GM21381 (cell line): ENCODE measurements at regions not wholly inside any gene's neighbourhood (a gene's known extent, or its start where the extent isn't known, plus 50 kb on each side); places are given as distances from the start of the nearest gene placed in this dataset.

ENCODE experiments used
- ATAC-seq: cut with Tn5 transposase; IDR thresholded peaks from one replicate; pipeline ENCODE4 v1.9.1; 2021; ENCODE audit warnings: mild to moderate bottlenecking, moderate library complexity; ENCODE audit not compliant: unreplicated experiment

DNA sequence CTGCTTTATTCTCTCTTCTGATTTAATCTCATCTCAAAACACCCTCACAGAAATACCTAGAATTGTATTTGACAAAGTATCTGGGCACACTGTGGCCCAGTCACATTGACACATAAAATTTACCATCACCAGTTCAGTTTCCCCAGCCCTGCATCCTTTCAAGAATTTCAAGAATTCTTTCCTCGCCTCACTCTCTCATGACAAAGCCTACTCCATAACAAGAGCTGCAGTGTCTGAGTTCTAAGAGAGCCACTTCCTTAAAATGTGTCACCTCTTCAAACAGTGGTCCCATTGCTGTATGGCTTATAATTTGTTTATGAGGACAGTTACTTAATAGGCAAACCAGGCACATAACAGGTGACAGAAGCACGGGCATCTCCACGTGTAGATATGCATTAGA, 90.9 kb upstream of the STK39 start:
- ATAC-seq = no peak

DNA sequence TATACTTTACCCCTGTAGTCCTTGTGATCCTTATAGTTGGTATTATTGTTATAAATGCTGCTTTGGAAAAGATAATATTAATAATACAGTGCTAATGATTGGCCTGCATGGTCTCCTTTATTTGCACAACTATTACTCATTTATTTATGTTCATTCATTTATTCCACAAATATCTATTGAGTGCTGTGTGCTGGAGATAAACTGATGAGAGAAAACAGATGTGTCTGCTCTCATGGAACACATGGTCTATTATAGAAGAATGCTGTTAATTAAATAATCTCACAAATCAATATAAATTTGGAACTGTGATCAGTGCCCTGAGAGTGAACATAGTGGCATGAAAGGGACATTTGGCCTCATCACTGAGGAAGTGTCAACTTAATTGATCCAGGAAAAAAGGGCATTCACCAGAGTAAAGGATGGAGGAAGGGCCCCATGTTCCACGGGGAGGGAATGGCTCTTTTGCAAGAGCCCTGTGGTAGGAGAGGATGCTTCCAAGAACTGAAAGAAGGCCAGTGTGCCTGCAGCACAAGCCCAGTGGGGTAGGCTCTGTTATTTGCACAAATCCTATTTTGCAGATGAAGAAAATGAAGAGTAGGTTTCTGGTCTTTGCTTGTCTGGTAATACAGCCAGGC, 91.5 kb upstream of the STK39 start:
- no peak for ATAC-seq

DNA sequence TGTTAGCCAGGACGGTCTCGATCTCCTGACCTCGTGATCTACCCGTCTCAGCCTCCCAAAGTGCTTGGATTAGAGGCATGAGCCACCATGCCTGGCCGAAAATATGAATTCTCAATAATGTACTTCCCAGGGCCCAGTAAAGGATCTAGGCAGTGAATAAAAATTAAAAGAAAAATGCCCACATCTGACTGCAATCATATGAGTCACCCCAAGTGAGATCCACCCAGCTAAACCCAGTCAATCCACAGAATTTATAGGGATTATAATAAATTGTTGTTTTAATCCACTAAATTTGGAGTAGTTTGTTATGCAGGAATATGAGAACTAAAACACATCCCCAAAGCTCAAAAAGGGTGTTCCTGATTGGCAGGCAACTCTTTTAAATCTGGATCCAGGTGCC, 93.5 kb upstream of the STK39 start:
- no peak for ATAC-seq

DNA sequence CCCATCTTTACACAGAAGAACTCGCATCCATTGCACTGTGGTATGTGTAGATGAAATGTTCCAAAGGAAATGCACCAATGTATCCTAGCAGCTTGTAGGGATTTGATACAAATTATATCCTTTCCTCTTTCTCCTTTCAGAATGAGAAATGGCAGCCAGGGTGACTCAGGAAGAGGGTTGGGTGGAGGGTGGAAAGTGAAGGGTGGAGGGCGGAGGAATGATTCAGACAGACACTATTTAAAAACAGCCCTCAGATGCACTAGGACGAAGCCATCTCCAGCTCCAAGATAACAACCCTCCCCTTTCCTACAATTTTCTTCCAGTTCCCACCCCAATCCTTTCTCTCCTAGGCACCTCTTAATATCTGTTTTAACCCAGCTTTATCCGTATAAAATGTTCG, 96.2 kb upstream of the STK39 start:
- ATAC-seq = no peak

DNA sequence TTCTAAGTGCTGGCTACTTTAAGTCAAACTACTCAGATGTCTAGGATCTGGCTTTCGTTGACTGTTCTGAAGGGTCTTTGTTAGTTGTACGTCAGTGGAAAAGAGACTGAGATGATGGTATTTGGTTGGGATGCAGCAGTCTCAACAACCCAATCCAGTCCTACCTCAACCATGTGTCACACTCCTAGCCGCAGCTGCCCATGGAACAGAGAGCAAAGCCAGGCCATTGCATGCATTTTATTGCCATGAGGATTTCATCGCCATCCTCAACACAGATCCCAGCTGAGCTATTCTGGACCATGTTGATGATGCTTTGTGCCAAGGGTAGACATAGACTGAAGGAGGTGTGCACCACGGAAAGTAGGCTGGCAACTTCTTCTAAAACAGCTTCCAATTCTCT, 97.3 kb upstream of the STK39 start:
- ATAC-seq = no peak

DNA sequence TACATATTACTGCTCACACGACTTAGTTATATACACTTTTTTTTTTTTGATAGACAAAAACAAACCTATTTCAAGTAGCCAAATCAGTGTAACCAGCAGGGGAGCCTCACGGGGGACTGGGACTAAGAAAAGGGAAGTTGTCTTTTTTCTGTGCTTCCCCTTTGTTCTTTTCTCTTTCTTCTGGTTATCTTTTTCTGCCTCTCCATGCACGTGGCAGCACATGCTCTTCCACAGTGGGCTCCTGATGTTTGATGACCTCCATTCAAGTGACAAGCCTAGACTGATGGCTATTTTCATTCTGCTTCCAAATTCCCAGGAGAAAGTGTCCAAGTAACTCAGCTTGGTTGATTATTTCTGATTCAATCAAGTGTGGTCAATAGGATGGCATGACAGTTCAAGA, 98.2 kb upstream of the STK39 start:
- ATAC-seq = no peak

DNA sequence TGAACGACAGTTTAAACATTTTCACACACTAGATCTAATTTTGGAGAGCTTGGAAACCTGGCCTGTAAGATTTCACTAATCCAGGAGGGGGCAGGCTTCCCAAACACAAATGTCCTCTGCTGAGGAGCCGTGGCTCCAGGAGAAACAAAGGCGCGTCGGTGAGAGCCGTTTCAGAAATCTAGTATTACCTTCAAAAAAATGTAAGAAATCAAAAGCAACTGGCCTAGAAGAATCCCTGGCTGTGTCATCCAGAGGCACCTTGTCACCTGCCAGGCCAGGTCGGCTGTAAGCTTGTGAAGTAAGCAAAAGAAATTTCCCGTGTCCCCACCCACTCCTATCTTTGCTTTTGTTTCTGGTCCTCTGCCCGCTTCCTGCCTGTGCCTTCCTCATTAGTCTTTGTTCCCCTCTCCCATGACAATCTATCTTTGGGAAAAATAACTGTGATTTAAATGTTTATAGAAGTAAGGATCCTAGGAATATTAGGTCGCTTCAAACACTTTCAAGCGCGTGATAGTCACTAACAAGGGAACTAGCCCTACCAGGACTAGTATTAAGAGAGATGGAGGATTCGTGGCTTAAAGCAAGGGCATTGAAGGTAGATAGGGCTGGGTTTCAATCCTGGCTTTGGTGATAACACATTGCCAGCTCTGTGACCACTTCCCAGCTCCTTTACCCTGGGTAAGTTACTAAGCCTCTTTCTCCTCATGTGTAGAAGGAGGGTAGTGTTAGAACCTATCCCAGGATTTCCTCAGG, 99.5 kb upstream of the STK39 start:
- ATAC-seq = peak; percentile 66

DNA sequence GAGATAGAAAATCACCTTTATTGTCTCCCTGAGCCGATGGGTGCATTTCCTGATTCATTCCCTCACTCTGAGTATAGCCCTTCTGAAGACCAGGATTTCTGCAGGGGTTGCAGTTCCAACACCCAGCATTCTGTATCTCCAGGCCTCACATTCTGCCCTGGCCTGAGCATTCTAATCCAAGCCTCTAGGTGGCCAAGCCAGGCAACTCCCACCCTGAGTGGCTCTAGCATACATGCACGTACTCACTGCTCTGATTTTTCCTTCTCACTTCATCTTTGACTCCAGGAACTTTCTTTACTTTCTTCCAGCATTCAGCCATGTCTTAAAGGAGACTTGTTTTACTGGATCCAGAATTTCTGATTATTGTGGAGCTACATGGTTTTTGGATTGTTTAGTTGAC, 100.7 kb upstream of the STK39 start:
- ATAC-seq = peak; percentile 62

DNA sequence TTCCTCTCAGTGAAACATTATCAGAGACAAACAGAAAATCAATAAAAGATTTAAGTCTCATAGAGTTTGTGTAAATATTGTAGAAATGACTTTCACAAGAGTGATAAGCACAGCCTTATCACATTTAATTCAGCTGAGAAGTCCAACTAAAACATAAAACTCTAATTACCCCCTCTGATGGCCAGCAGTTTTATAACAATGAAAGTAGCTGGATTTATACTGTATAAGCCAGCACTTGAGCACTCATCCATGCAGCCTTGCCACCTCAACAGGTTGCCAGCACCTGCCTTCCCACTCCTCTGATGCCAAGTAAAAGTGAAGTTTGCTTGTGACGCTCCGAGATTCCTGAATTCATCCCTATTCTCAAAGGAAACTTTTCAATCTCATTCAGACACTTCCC, 103.0 kb upstream of the STK39 start:
- no peak for ATAC-seq

DNA sequence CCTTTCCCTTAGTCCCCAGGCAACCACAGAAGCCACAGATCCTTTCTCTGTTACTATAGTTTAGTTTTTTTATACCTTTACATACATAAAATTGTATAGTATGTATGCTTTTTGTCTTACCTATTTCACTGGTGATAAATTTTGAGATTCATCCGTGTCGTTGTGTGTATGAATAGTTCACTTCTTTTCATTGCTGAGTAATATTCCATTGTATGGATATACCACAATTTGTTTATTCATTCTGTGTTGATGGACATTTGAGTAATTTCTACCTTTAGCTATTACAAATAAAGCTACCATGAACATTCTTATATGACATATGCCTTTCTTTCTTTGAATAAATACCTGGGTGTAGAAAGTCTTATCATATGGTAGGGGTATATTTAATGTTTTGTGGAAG, 102.8 kb upstream of the CERS6 start:
- no peak for ATAC-seq

DNA sequence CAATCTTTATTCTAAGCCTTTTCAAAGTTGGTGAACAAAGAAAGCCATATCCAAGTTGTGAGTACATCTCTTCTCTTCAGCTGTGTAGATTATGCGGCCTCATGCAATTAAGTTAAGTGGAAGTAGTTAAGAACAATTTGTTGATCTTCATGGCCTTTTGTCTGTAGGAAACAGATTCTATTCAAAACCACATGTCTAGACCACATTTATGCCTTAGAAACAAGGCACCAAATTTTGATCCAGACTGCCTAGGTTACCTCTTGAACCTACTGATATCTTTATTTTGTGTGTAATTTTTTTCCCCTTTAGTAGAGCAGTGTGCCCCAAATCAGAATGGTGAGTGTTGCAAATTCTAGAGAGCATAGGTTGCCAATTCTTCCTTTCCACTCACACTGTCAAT, 101.6 kb upstream of the CERS6 start:
- ATAC-seq = no peak

DNA sequence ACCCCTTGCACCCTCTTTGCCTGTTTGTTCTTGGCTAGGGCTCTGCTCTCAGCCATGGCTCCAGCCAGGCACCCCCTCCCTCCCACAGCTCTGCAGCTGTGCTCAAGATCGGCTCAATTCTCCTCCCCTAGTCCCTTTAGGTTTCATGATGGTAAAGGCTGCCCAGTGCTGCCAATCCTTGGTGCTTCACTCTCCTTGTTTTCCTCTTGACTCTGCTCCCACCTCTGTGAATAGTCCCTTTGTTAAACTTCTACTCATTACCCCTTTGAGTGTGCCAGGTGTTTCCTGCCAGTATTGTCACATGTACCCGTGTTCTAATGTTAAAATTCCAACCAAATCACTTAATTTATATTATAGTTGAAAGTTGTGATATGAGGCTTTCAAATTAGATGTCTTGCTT, 101.0 kb upstream of the CERS6 start:
- no peak for ATAC-seq

DNA sequence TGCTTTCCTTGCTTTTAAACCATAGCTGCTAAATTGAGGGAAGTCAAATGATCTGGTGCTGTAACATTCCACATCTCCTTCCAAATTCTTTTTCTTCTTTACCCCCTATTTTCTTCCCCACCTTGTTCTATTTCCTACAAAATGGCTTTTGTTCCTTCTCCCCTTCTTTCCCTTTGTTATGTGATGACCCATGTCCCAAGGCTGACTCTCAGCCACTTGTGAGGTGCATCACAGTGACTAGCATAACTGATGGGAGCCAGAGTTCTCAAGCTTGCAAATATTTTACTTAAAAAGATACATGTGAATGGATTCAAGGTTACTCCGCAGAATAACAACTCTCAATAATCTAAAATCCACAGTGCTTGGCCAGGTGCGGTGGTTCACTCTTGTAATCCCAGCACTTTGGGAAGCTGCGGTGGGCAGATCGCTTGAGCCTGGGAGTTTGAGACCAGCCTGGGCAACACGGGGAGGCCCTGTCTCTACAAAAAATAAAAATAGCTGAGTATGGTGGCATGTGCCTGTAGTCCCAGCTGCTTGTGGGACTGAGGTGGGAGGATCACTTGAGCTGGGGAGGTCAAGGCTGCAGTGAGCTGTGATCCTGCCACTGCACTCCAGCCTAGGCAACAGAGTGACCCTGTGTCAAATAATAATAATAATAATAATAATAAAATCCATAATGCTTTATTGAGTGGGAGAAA, 100.1 kb upstream of the CERS6 start:
- ATAC-seq = no peak

DNA sequence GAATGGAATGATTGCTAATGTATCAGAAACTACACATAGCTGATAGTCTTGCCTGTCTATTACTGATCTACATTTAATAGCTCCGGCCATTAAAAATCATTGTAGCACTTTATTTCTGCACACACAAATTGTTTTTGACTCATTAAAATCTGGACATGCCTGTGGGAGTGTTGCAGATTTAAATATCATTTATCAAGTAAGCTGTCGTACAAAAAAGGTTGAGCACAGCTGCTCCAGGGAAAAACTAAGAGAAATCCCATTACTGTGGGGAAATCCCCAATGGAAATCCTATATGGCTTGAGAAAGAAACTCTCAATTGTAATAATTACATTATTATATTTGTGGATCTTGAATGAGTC, 99.6 kb upstream of the CERS6 start:
- ATAC-seq = no peak

DNA sequence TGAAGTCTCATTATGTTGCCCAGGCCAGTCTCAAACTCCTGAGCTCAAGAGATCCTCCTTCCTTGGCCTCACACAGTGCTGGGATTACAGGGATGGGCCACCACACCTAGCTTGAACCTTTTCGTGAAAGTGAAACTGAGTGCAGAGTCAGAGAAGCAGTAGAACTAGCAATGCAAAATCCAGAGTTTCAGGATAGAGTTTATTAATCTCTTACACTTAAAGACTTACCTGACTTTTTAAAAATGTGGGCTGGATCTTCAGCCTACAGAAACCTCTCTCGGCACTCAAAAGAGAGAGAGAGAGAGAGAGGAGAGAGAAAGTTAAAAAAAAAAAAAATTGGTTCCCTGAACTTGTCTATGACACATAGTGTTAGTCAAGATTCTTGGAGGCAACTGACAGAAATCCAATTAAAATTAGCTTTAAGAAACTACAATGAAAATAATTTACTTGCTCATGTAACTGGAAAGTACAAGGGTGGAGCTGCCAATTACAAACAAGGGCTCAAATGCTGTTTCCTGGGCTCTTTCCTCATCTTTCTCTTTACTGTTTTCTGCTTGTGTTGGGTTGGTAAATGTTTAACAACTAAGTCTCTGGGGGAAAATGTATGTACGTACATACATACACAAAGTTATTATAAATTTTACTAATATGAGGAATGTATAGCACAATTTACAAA, 98.1 kb upstream of the CERS6 start:
- ATAC-seq = peak; percentile 50

DNA sequence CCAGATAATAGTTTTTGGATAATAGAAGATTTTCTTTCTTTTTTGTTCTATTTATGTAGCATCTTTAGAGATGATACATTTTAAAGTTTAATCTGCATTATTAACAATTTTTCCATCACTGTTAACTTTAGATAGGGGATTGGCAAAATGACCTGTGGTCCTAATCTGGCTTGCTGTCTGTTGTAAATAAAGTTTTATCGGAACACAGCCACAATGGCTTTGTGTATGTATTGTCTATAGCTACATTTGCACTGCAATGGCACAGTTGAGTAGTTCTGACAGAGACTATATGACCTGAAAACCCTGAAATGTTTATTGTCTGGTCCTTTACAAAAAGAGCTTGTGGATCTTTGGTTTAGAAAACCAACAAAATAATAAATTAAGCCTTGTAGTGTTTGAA, 97.0 kb upstream of the CERS6 start:
- ATAC-seq = no peak

DNA sequence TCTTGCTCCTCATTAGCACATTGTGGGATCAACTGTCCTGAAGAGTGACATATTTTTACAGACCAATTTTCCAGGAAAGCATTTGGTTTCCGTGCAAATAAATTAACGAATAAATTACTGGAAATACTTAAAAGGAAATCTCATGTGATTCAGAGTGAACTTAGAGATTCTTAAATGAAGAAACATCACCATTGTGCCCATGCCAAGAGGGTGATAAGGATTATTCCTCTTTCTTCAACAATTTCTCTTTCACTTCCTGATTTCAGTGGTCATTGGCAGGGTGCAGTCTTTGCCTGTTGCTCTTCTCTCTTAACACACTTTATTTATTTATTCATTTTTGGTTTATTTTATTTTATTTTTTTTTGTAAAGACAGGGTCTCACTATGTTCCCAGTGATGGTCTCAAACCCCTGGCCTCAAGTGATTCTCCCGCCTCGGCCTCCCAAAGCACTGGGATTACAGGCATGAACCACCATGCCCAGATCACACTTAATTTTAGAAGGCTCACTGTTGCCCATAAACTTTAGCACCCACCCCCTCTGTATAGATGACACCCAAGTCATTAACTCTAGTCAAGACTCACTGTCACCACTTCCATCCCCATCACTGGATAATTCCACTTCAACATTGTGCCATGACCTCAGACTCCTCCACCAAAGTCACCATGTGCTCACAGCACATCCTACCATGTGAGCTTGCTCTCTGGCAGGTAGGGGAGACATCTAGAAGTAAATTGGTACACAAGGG, 92.6 kb upstream of the CERS6 start:
- ATAC-seq = no peak

DNA sequence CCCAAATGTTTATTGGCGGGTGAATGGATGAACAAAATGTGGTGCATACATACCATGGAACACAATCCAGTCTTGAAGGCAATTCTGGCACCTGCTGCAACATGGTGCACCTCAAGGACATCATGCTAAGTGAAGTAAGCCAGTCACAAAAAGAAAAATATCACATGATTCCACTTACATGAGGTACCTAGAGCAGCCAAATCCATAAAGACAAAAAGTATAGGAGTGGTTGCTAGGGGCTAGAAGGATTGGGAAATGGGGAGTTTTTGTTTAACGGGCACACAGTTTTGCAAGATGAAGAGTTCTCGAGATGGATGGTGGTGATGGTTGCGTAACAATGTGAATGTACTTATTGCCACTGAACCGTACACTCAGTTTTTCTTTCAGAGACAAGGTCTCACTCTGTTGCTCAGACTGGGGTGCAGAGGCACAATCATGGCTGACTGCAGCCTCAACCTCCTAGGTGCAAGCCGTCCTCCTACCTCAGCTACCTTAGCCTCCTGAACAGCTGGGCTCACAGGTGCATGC, 90.9 kb upstream of the CERS6 start:
- ATAC-seq = no peak

DNA sequence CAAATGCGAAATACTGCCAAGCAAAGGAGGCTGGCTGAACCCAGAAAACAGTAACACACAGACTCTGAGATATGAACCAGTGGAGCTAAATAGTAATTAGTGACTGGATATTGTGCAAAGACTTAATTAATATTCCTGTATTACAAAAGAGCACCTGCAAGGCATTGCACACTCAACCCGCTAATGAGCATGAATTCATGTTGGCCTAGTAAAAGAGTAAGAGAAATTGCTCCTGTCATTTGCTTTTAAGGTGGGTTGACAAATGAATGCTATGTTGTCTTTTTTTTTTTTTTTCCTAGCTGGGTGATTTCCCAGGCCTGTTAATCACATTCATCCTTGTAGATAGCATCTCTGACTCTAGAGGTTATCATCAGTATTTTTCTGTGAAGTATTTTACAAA, 87.0 kb upstream of the CERS6 start:
- ATAC-seq = no peak

DNA sequence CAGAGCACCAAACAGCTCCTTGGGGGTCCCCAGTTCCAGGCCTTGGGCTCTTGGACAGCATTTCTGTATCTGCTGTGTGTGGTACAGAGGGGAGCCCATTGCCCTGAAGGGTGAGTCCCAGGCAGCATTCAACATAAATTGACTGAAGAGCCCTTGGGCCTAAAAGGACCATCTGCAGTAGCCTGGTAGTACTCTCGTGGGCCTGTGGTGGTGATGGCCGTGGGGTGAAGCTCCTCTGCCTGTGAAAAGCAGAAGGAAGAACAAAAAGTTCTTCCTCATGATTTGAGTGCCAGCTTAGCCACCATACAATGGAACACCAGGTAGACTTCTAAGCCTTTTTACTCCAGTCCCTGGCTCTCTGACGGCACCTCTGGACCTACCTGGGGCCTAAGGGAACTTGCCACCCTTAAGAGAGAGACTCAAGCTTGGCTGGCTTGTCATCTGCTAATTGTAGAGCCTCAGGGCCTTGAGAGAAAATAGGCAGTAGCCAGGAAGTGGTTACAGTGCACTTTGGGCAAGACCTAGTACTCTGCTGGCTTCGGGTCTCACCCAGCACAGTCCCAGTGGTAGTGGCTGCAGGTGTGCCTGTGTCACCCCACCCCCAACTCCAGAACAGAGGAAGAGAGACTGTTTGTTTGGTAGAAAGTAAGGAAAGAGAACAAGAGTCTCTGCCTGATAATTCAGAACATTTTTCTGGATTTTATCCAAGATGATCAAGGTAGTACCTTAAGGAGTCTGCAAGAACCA, 84.6 kb upstream of the CERS6 start:
- ATAC-seq = peak; percentile 93
